ENCODE measurements at regions not wholly inside any gene's neighbourhood (a gene's known extent, or its start where the extent isn't known, plus 50 kb on each side); places are given as distances from the start of the nearest gene placed in this dataset.
"Not testable (repeated sequence)": the region's sequence is repeated elsewhere in the genome, so short reads cannot be mapped to it uniquely, and the experiment has no call there.

DNA sequence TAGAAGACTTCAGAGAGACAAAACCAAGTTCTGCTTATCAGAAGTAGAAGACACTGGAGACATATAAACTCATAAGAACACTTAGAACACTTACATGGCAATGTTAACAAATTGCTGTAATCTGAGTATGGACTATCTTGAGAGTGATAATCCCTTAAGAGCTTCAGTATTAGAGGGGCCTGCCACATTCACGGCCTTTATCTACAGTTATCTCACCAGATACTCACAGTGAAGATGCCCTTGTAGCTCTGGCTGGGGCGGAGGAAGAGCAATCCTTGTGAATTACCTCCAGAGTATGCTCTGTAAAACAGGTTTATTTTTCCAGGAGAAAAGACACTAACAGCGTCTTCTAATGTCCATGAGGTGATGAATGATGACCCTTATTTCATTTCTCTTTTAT is 762.8 kb downstream of the FAM181B start:
- Histone ChIP-seq H3K27ac (peak overlapping the region; percentile 13), H3K36me3 (replicated peaks) (no peaks in the 10 kb centered on the region), H3K4me3 (ENCODE audit: low read depth, low read length) (no peak overlapping the region), H3K27me3 (replicated peaks) (no peaks in the 10 kb centered on the region)
- in situ Hi-C loops (cut with HindIII; ENCODE audit: low pct_ligation_motif_present, low sequenced_read_pairs) = no loop called here
- TF ChIP-seq, protein P1, sequence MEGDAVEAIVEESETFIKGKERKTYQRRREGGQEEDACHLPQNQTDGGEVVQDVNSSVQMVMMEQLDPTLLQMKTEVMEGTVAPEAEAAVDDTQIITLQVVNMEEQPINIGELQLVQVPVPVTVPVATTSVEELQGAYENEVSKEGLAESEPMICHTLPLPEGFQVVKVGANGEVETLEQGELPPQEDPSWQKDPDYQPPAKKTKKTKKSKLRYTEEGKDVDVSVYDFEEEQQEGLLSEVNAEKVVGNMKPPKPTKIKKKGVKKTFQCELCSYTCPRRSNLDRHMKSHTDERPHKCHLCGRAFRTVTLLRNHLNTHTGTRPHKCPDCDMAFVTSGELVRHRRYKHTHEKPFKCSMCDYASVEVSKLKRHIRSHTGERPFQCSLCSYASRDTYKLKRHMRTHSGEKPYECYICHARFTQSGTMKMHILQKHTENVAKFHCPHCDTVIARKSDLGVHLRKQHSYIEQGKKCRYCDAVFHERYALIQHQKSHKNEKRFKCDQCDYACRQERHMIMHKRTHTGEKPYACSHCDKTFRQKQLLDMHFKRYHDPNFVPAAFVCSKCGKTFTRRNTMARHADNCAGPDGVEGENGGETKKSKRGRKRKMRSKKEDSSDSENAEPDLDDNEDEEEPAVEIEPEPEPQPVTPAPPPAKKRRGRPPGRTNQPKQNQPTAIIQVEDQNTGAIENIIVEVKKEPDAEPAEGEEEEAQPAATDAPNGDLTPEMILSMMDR (IDR thresholded peaks at IDR 0.05; ENCODE audit: low read depth, low read length, missing control alignments) = no peak
- no peak for DNase-seq

DNA sequence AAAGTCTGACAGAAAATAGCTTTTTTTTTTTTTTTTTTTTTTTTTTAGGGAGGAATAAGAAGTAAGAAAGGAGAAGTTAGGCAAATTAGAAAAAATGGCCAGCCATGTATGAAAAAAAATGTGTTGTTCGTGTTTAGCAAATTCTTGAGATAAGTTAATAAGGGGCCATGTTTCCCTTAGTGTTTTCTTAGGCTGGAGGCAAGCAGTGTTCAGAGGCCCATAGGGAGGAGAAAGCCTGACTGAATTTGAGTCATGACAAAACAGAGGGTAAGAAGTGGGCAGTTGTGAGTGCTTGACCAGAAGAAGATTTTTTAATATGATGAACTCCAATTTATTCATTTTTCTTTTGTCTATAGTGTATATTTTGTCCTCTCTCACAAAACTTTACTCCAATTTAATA is 766.4 kb downstream of the FAM181B start:
- Histone ChIP-seq H3K27ac (no peak overlapping the region), H3K4me3 (ENCODE audit: low read depth, low read length) (no peak overlapping the region), H3K36me3 (replicated peaks) (no peaks in the 10 kb centered on the region), H3K27me3 (replicated peaks) (no peaks in the 10 kb centered on the region)
- DNase-seq = peak; percentile 15
- in situ Hi-C loops (cut with HindIII; ENCODE audit: low pct_ligation_motif_present, low sequenced_read_pairs) = no loop called here
- TF ChIP-seq, protein P1 (IDR thresholded peaks at IDR 0.05; ENCODE audit: low read depth, low read length, missing control alignments) = no peak

DNA sequence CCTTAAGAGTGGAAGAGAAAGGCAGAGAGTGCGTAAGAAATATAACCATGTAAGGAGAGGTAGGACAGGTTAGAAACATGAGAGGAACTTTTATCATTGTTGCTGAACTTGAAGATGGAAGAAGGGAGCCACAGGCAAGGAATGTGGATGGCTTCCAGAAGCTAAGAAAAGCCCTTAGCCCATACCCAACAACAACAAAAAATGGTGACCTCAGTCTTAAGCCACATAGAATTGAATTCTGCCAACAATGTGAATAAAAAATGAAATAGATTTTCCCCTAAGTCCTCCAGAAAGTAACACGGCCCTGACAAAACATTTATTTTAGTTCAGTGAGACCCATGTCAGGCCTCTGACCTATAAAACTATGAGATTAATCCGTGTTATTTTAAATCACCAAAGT is 767.3 kb downstream of the FAM181B start:
- no peak overlapping the region for H3K4me3 ChIP-seq (ENCODE audit: low read depth, low read length)
- in situ Hi-C loops (cut with HindIII; ENCODE audit: low pct_ligation_motif_present, low sequenced_read_pairs) = no loop called here
- H3K36me3 ChIP-seq (replicated peaks) = no peaks in the 10 kb centered on the region
- TF ChIP-seq, protein P1 (IDR thresholded peaks at IDR 0.05; ENCODE audit: low read depth, low read length, missing control alignments) = no peak
- no peak overlapping the region for H3K27ac ChIP-seq
- no peak for DNase-seq
- no peaks in the 10 kb centered on the region for H3K27me3 ChIP-seq (replicated peaks)

DNA sequence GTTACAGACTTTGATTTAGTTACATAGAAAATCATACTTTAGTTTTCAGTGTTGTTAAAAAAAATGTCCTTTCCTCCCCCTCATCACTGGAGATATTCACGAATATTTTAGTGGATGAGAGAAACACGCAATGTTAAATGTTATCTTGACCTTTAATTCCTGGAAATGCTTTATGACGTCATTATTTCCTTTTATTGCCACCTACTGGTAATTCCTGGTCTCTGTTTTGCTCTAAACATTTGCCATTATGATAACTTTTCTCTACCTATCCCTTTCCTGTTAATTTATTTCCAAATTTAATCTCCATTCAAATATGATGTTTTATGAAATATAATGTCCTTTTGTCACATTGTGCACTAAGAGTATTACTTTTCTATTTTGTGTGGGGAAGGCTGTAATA is 770.6 kb downstream of the FAM181B start:
- no peaks in the 10 kb centered on the region for H3K27me3 ChIP-seq (replicated peaks)
- no peaks in the 10 kb centered on the region for H3K36me3 ChIP-seq (replicated peaks)
- no peak overlapping the region for H3K27ac ChIP-seq
- TF ChIP-seq, protein P1 (IDR thresholded peaks at IDR 0.05; ENCODE audit: low read depth, low read length, missing control alignments) = peak; percentile 18
- H3K4me3 ChIP-seq (ENCODE audit: low read depth, low read length) = no peak overlapping the region
- in situ Hi-C loops (cut with HindIII; ENCODE audit: low pct_ligation_motif_present, low sequenced_read_pairs) = no loop called here
- DNase-seq = no peak

DNA sequence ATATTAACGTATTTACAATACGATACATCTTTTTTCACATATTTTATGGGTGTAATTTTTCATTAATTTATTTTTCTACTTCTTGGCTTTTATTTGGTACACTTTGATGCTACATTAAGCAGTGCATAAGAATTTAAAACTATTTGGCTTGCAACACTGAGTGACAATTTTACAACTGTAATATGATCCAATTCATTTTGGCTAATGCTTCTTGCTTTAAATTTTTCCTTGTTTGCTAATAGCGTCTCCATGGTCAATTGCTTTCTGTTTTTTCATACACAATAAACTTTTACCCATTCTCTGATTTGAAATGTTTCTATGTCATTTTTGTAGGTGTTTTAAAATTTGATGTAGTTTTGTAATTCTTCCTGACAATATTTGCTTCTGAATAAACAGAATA is 773.2 kb downstream of the FAM181B start:
- in situ Hi-C loops (cut with HindIII; ENCODE audit: low pct_ligation_motif_present, low sequenced_read_pairs) = no loop called here
- no peak for DNase-seq
- Histone ChIP-seq H3K36me3 (replicated peaks) (no peaks in the 10 kb centered on the region), H3K27ac (no peak overlapping the region), H3K27me3 (replicated peaks) (no peaks in the 10 kb centered on the region), H3K4me3 (ENCODE audit: low read depth, low read length) (no peak overlapping the region)
- TF ChIP-seq, protein P1 (IDR thresholded peaks at IDR 0.05; ENCODE audit: low read depth, low read length, missing control alignments) = no peak

DNA sequence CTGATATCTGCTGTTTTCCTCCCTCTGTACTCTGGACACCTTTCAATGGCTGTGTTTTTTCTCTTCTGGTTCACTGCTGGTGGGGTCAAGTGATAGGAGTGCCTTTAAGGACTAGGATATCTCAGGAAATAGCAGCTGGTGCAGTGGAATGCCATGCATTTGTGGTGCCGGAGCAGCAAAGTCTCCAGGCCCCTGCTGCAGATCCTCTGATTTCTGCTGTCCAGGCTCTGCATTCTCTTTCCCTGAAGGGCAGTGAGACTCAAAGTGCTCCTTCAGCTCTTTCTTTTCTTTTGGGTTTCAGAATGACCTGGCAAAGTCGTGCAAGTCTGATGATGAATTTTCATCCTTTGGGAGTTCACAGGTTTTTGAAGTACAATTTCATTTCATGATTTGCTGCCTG is 774.3 kb downstream of the FAM181B start:
- Histone ChIP-seq H3K4me3 (ENCODE audit: low read depth, low read length) (no peak overlapping the region), H3K36me3 (replicated peaks) (no peaks in the 10 kb centered on the region), H3K27ac (no peak overlapping the region), H3K27me3 (replicated peaks) (no peaks in the 10 kb centered on the region)
- TF ChIP-seq, protein P1 (IDR thresholded peaks at IDR 0.05; ENCODE audit: low read depth, low read length, missing control alignments) = no peak
- in situ Hi-C loops (cut with HindIII; ENCODE audit: low pct_ligation_motif_present, low sequenced_read_pairs) = no loop called here
- DNase-seq = peak; percentile 14

DNA sequence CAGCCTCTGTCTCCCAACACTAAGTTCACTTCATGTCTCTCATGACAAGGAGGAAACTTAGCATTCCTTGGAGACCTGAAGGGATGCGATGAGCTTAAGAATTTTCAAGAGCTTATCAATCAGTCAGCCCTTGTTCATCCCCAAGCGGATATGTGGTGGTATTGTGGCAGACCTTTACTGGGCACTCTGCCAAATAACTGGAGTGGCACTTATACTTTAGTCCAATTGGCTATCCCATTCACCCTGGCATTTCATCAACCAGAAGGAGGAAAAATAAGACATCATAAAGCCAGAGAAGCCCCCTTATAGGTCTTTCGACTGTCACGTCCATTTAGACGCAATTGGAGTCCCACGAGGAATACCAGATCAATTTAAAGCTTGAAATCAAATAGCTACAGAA is 779.4 kb downstream of the FAM181B start:
- H3K36me3 ChIP-seq (replicated peaks); DNase-seq; in situ Hi-C loops (cut with HindIII; ENCODE audit: low pct_ligation_motif_present, low sequenced_read_pairs); H3K4me3 ChIP-seq (ENCODE audit: low read depth, low read length); H3K27me3 ChIP-seq (replicated peaks); H3K27ac ChIP-seq: not testable (repeated sequence)

Data from brain microvascular endothelial cell (primary cell).